ENCODE measurements at regions not wholly inside any gene's neighbourhood (a gene's known extent, or its start where the extent isn't known, plus 50 kb on each side); places are given as distances from the start of the nearest gene placed in this dataset.

DNA sequence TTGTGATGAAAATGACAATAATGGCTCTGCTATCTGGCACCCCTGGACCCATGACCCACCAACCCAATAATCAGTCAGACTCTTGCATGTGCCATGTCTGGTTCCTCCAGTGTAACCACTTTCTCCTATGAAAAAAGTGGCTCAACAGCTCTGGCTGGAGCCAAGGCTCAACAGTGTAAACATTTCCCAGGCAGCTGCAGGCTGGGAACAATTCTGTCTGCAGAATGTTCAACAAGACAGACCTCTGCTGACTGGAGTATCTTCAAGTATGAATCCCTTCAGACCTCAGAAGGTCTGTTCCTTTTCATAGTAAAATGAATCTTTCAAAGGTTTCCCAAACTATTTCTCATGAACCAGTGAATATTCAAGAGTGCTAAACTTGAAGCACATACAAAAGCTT lies 410.1 kb upstream of the HTR2A start:
- TF ChIP-seq, protein P1, sequence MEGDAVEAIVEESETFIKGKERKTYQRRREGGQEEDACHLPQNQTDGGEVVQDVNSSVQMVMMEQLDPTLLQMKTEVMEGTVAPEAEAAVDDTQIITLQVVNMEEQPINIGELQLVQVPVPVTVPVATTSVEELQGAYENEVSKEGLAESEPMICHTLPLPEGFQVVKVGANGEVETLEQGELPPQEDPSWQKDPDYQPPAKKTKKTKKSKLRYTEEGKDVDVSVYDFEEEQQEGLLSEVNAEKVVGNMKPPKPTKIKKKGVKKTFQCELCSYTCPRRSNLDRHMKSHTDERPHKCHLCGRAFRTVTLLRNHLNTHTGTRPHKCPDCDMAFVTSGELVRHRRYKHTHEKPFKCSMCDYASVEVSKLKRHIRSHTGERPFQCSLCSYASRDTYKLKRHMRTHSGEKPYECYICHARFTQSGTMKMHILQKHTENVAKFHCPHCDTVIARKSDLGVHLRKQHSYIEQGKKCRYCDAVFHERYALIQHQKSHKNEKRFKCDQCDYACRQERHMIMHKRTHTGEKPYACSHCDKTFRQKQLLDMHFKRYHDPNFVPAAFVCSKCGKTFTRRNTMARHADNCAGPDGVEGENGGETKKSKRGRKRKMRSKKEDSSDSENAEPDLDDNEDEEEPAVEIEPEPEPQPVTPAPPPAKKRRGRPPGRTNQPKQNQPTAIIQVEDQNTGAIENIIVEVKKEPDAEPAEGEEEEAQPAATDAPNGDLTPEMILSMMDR (optimal IDR thresholded peaks at IDR 0.05 in 1 of 3, IDR thresholded peaks at IDR 0.05 in 1 of 3, conservative IDR thresholded peaks at IDR 0.05 in 1 of 3; ENCODE audit: extremely low read depth in 1 of 3, insufficient read depth in 2 of 3, low read length in 3 of 3): no peak
- TF ChIP-seq EZH2 (IDR thresholded peaks at IDR 0.05; ENCODE audit: low read length): no peak
